NT2/D1 (cell line): ENCODE measurements at regions not wholly inside any gene's neighbourhood (a gene's known extent, or its start where the extent isn't known, plus 50 kb on each side); places are given as distances from the start of the nearest gene placed in this dataset.
"Not testable (repeated sequence)": the region's sequence is repeated elsewhere in the genome, so short reads cannot be mapped to it uniquely, and the experiment has no call there.

ENCODE experiments used
- DNase-seq: peaks from one replicate; pipeline ENCODE4 v3.0.0-alpha.2; 2011; ENCODE audit warnings: low read depth, low spot score
- H3K27me3 ChIP-seq: 2 replicates; pipeline ENCODE4 v1.6.0; 2011; ENCODE audit warnings: mild to moderate bottlenecking; ENCODE audit not compliant: insufficient read length, insufficient read depth
- H3K36me3 ChIP-seq: 2 replicates; pipeline ENCODE4 v1.6.1; 2011; ENCODE audit warnings: mild to moderate bottlenecking, low read length, mixed read lengths; ENCODE audit not compliant: insufficient read depth, insufficient read length
- H3K4me1 ChIP-seq: 2 replicates; pipeline ENCODE4 v1.5.1; 2011; ENCODE audit not compliant: insufficient read depth, insufficient read length
- H3K4me3 ChIP-seq: 2 replicates; pipeline ENCODE4 v1.5.1; 2011; ENCODE audit warnings: low read depth; ENCODE audit not compliant: insufficient read length
- H3K9ac ChIP-seq: 2 replicates; pipeline ENCODE4 v1.6.0; 2011; ENCODE audit warnings: low read depth; ENCODE audit not compliant: insufficient read length
- H3K9me3 ChIP-seq: 2 replicates; pipeline ENCODE4 v1.5.1; 2011; ENCODE audit warnings: mild to moderate bottlenecking, low read length; ENCODE audit not compliant: insufficient read depth
- SUZ12 ChIP-seq: IDR thresholded peaks from 2 replicates; pipeline ENCODE4 v1.6.1; 2011; ENCODE audit not compliant: insufficient read length, insufficient read depth; ENCODE audit errors: extremely low read depth
- YY1 ChIP-seq: IDR thresholded peaks from 2 replicates; pipeline ENCODE4 v1.6.1; 2011; ENCODE audit not compliant: insufficient read length, insufficient read depth
- ZNF274 ChIP-seq: IDR thresholded peaks from 2 replicates; pipeline ENCODE4 v1.6.1; 2011; ENCODE audit warnings: mild to moderate bottlenecking, low read depth, low read length

GRCh38 chr7:41568135-41568534, 134.8 kb downstream of the INHBA start:
- H3K9me3 ChIP-seq: no peaks in the 10 kb centered on the region
- DNase-seq: no peak
- H3K9ac ChIP-seq: no peak overlapping the region
- H3K4me3 ChIP-seq: no peak overlapping the region
- TF ChIP-seq ZNF274 (no peak), YY1 (no peak), SUZ12 (no peak)
- no peaks in the 10 kb centered on the region for H3K4me1 ChIP-seq
- H3K36me3 ChIP-seq: no peaks in the 10 kb centered on the region
- H3K27me3 ChIP-seq: no peaks in the 10 kb centered on the region

GRCh38 chr7:41567731-41568114, 135.2 kb downstream of the INHBA start:
- Histone ChIP-seq H3K27me3 (no peaks in the 10 kb centered on the region), H3K9me3 (no peaks in the 10 kb centered on the region), H3K4me3 (no peak overlapping the region), H3K36me3 (no peaks in the 10 kb centered on the region), H3K9ac (no peak overlapping the region), H3K4me1 (no peaks in the 10 kb centered on the region)
- no peak for TF ChIP-seq ZNF274
- TF ChIP-seq SUZ12: no peak
- no peak for TF ChIP-seq YY1
- no peak for DNase-seq

DNA sequence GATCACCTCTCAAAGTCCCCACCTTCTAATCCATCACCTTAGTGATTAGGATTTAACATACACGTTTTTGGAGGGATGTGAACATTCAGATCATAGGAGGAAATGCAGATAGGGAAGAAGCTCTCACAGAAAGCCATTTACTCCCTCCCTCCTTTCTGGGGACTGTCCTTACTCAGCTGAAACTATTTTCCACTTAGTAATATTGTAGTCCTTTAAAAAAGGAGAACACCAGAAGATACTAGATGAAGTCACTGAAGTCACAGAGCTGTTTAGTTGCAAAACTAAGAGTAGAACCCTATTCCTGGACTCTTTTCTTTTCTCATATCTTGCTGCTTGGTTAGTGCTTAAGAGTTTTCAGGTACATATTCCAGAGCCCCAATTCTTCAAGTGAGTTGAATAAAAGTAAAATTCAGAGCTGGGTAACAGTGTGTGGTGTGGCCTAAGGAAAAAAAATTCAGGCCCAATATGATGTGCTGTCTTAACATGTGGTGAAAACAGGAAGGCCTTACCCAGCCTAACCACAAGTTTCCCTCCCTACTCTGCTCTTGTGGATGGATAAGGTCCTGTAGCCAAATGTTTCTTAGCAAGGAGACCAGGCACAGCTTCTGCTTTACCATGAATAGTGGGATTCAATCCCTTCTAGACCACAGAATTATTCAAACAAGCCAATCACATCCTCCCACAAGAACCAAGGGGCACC, 135.7 kb downstream of the INHBA start:
- no peaks in the 10 kb centered on the region for H3K27me3 ChIP-seq
- H3K4me1 ChIP-seq: no peaks in the 10 kb centered on the region
- H3K9me3 ChIP-seq: no peaks in the 10 kb centered on the region
- no peak overlapping the region for H3K9ac ChIP-seq
- no peak for TF ChIP-seq ZNF274
- TF ChIP-seq SUZ12: no peak
- no peak for TF ChIP-seq YY1
- DNase-seq: no peak
- H3K36me3 ChIP-seq: no peaks in the 10 kb centered on the region
- H3K4me3 ChIP-seq: no peak overlapping the region

GRCh38 chr7:41566581-41566980, 136.3 kb downstream of the INHBA start:
- TF ChIP-seq SUZ12 (no peak), YY1 (no peak), ZNF274 (no peak)
- no peak for DNase-seq
- H3K27me3 ChIP-seq: no peaks in the 10 kb centered on the region

DNA sequence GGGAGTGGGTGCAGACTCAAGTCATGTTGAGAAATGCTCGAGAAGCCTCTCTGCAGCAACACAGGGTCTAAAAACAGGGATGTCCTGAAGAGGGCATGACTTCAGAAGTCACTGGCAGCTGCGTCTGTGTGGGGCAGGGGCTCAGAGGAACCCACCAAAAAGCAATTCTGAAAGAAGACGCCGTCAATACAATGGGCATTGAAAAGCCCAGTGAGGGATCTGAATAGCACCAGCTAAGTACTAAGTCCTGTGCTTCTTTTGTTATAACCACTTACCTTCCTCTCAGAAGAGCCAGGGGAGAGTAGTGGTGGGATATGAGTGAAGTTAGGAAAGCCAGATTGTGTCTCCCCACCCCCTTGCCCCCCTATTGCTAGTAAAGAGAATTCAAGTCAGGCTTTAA, 137.2 kb downstream of the INHBA start:
- H3K4me3 ChIP-seq: no peak overlapping the region
- H3K9ac ChIP-seq: no peak overlapping the region
- DNase-seq: no peak
- no peaks in the 10 kb centered on the region for H3K36me3 ChIP-seq
- H3K4me1 ChIP-seq: no peaks in the 10 kb centered on the region
- no peaks in the 10 kb centered on the region for H3K9me3 ChIP-seq
- TF ChIP-seq YY1 (no peak), SUZ12 (no peak), ZNF274 (no peak)
- H3K27me3 ChIP-seq: no peaks in the 10 kb centered on the region

More at GRCh38 chr7:41566581-41566980, 136.3 kb downstream of the INHBA start:
- no peaks in the 10 kb centered on the region for H3K9me3 ChIP-seq
- no peak overlapping the region for H3K4me3 ChIP-seq
- H3K9ac ChIP-seq: no peak overlapping the region
- no peaks in the 10 kb centered on the region for H3K36me3 ChIP-seq
- H3K4me1 ChIP-seq: no peaks in the 10 kb centered on the region

DNA sequence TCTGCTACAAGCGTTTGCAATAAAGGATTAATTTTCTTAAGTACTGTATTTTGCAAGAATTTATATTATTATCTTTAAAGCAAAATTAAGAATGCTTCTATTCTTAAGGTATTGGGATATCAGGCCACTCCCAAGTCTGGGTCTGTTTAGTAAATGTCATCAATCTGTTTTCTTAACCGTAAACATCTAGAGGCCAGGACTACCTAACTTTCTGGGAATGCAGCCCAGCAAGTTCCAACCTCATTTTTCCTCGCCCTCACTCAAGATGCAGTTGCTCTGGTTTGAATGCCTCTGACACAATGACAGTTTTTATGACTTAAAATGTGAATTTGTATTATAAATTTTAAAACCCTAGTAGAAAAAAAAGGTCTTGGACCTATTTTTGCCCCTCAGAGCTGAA, 143.5 kb downstream of the INHBA start:
- TF ChIP-seq SUZ12 (no peak), ZNF274 (no peak), YY1 (no peak)
- Histone ChIP-seq H3K9me3 (peaks cover 29% of the 10 kb centered on the region), H3K9ac (no peak overlapping the region), H3K36me3 (no peaks in the 10 kb centered on the region), H3K4me3 (no peak overlapping the region), H3K4me1 (no peaks in the 10 kb centered on the region), H3K27me3 (no peaks in the 10 kb centered on the region)
- no peak for DNase-seq

DNA sequence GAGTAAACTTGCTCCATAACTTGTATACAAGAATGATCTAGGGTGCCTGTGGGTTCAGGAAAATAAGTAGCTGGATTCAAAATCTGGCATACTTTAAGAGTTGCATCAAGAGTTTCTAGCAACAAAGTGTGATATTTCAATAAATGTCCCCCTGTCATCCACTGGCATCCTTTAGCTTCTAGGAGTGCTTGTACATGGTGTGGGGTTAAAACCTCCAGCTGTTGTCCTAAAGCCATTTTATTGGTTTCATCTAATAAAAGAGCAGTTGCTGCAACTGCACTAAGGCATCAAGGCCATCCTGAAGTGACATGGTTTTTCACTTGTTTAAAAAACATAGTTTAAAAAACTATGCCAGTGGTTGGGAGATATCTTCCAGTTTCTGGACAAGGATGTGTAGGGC, 148.4 kb downstream of the INHBA start:
- TF ChIP-seq ZNF274 (no peak), SUZ12 (no peak), YY1 (no peak)
- Histone ChIP-seq H3K36me3 (no peaks in the 10 kb centered on the region), H3K9ac (no peak overlapping the region), H3K4me1 (no peaks in the 10 kb centered on the region), H3K4me3 (no peak overlapping the region), H3K9me3 (peaks cover 29% of the 10 kb centered on the region), H3K27me3 (no peaks in the 10 kb centered on the region)
- DNase-seq: no peak

- H3K4me3 ChIP-seq, H3K36me3 ChIP-seq, H3K9ac ChIP-seq, DNase-seq, H3K9me3 ChIP-seq, H3K27me3 ChIP-seq, H3K4me1 ChIP-seq: not testable (repeated sequence)
Measured at GRCh38 chr7:41550046-41550445, 152.8 kb downstream of the INHBA start.
